ENCODE measurements at regions not wholly inside any gene's neighbourhood (a gene's known extent, or its start where the extent isn't known, plus 50 kb on each side); places are given as distances from the start of the nearest gene placed in this dataset.

DNA sequence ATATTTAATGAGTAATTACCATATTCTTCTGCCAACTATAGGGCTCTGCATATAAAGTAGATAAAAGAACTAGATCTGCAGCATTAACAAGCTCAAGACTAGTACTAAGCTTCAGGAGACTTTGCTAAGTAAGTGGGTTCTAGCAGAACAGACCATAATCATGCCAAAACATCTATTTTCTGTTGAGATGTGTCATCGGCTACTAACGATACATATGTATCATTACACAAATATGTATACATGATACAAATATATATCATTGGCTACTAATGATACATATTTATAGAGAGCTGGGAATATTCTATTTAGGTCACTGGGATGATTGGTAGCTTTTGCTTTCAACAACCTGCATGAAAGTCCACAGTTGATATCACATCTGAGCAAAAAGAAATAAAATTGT is 185.8 kb upstream of the DCBLD2 start:
- ChIA-PET POLR2A (no interaction called here), RAD21 (ENCODE audit: unreplicated experiment) (no interaction called here), SMC1A (ENCODE audit: uncharacterized antibody, unreplicated experiment) (no interaction called here), CTCF (no interaction called here)
- Histone ChIP-seq H3K4me2 (ENCODE audit: control insufficient read depth, insufficient read depth) (no peak overlapping the region), H3K27ac (ENCODE audit: control insufficient read depth, insufficient read depth) (no peak overlapping the region), H3K9ac (ENCODE audit: control insufficient read depth, insufficient read depth, low read length) (no peak overlapping the region), H3K4me3 (no peak overlapping the region), H3K79me2 (ENCODE audit: control insufficient read depth, insufficient read depth, low read length) (no peaks in the 10 kb centered on the region), H3K4me1 (ENCODE audit: control insufficient read depth, insufficient read depth, low read length) (no peaks in the 10 kb centered on the region), H4K20me1 (ENCODE audit: control insufficient read depth, insufficient read depth) (no peaks in the 10 kb centered on the region), H2AFZ (ENCODE audit: control insufficient read depth, low read depth, low read length) (no peak overlapping the region), H3K9me3 (replicated peaks; ENCODE audit: control insufficient read depth, insufficient read depth, low read length) (no peaks in the 10 kb centered on the region), H3K36me3 (ENCODE audit: control insufficient read depth in 2 of 2, insufficient read depth in 2 of 2, low read length in 1 of 2) (no peaks in the 10 kb centered on the region), H3K27me3 (replicated peaks in 1 of 2; ENCODE audit: control insufficient read depth in 2 of 2, insufficient read depth in 2 of 2, low read length in 1 of 2) (no peaks in the 10 kb centered on the region)
- no TSS peak for BruUV-seq (replicated peaks)
- no peak for DNase-seq (ENCODE audit: low read depth, low spot score)
- in situ Hi-C loops (cut with MboI) (no loop called here), intact Hi-C loops (cut with micrococcal nuclease; ENCODE audit: unreplicated experiment) (no loop called here)
- ATAC-seq: no peak
- WGBS (ENCODE audit: insufficient coverage, insufficient replicate concordance, low lambda C conversion rate, missing lambda C conversion rate): 96% methylated on average over 2 of the region's 2 CpGs
- FAIRE-seq: no peak
- TF ChIP-seq, protein P1, sequence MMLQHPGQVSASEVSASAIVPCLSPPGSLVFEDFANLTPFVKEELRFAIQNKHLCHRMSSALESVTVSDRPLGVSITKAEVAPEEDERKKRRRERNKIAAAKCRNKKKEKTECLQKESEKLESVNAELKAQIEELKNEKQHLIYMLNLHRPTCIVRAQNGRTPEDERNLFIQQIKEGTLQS (IDR thresholded peaks at IDR 0.05; ENCODE audit: borderline replicate concordance, extremely low read depth, low read depth, low read length): no peak
- TF ChIP-seq, protein P2, sequence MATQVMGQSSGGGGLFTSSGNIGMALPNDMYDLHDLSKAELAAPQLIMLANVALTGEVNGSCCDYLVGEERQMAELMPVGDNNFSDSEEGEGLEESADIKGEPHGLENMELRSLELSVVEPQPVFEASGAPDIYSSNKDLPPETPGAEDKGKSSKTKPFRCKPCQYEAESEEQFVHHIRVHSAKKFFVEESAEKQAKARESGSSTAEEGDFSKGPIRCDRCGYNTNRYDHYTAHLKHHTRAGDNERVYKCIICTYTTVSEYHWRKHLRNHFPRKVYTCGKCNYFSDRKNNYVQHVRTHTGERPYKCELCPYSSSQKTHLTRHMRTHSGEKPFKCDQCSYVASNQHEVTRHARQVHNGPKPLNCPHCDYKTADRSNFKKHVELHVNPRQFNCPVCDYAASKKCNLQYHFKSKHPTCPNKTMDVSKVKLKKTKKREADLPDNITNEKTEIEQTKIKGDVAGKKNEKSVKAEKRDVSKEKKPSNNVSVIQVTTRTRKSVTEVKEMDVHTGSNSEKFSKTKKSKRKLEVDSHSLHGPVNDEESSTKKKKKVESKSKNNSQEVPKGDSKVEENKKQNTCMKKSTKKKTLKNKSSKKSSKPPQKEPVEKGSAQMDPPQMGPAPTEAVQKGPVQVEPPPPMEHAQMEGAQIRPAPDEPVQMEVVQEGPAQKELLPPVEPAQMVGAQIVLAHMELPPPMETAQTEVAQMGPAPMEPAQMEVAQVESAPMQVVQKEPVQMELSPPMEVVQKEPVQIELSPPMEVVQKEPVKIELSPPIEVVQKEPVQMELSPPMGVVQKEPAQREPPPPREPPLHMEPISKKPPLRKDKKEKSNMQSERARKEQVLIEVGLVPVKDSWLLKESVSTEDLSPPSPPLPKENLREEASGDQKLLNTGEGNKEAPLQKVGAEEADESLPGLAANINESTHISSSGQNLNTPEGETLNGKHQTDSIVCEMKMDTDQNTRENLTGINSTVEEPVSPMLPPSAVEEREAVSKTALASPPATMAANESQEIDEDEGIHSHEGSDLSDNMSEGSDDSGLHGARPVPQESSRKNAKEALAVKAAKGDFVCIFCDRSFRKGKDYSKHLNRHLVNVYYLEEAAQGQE (IDR thresholded peaks at IDR 0.05; ENCODE audit: low read depth, low read length): no peak
- TF ChIP-seq JUNB (IDR thresholded peaks at IDR 0.05): no peak
- TF ChIP-seq MEF2B (IDR thresholded peaks at IDR 0.05; ENCODE audit: partially characterized antibody, poor library complexity, severe bottlenecking): no peak
- TF ChIP-seq, protein P3, sequence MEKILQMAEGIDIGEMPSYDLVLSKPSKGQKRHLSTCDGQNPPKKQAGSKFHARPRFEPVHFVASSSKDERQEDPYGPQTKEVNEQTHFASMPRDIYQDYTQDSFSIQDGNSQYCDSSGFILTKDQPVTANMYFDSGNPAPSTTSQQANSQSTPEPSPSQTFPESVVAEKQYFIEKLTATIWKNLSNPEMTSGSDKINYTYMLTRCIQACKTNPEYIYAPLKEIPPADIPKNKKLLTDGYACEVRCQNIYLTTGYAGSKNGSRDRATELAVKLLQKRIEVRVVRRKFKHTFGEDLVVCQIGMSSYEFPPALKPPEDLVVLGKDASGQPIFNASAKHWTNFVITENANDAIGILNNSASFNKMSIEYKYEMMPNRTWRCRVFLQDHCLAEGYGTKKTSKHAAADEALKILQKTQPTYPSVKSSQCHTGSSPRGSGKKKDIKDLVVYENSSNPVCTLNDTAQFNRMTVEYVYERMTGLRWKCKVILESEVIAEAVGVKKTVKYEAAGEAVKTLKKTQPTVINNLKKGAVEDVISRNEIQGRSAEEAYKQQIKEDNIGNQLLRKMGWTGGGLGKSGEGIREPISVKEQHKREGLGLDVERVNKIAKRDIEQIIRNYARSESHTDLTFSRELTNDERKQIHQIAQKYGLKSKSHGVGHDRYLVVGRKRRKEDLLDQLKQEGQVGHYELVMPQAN (conservative IDR thresholded peaks at IDR 0.05): no peak
- TF ChIP-seq MXI1 (IDR thresholded peaks at IDR 0.05; ENCODE audit: low read depth, low read length): no peak
- TF ChIP-seq, protein P4, sequence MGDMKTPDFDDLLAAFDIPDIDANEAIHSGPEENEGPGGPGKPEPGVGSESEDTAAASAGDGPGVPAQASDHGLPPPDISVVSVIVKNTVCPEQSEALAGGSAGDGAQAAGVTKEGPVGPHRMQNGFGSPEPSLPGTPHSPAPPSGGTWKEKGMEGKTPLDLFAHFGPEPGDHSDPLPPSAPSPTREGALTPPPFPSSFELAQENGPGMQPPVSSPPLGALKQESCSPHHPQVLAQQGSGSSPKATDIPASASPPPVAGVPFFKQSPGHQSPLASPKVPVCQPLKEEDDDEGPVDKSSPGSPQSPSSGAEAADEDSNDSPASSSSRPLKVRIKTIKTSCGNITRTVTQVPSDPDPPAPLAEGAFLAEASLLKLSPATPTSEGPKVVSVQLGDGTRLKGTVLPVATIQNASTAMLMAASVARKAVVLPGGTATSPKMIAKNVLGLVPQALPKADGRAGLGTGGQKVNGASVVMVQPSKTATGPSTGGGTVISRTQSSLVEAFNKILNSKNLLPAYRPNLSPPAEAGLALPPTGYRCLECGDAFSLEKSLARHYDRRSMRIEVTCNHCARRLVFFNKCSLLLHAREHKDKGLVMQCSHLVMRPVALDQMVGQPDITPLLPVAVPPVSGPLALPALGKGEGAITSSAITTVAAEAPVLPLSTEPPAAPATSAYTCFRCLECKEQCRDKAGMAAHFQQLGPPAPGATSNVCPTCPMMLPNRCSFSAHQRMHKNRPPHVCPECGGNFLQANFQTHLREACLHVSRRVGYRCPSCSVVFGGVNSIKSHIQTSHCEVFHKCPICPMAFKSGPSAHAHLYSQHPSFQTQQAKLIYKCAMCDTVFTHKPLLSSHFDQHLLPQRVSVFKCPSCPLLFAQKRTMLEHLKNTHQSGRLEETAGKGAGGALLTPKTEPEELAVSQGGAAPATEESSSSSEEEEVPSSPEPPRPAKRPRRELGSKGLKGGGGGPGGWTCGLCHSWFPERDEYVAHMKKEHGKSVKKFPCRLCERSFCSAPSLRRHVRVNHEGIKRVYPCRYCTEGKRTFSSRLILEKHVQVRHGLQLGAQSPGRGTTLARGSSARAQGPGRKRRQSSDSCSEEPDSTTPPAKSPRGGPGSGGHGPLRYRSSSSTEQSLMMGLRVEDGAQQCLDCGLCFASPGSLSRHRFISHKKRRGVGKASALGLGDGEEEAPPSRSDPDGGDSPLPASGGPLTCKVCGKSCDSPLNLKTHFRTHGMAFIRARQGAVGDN (IDR thresholded peaks at IDR 0.05): no peak
- TF ChIP-seq MYC (IDR thresholded peaks at IDR 0.05; ENCODE audit: insufficient read depth, insufficient read length, insufficient replicate concordance, low read length, severe bottlenecking): no peak
- TF ChIP-seq, protein P5, sequence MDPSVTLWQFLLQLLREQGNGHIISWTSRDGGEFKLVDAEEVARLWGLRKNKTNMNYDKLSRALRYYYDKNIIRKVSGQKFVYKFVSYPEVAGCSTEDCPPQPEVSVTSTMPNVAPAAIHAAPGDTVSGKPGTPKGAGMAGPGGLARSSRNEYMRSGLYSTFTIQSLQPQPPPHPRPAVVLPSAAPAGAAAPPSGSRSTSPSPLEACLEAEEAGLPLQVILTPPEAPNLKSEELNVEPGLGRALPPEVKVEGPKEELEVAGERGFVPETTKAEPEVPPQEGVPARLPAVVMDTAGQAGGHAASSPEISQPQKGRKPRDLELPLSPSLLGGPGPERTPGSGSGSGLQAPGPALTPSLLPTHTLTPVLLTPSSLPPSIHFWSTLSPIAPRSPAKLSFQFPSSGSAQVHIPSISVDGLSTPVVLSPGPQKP (IDR thresholded peaks at IDR 0.05; ENCODE audit: low read depth, low read length): no peak
- TF ChIP-seq, protein P6, sequence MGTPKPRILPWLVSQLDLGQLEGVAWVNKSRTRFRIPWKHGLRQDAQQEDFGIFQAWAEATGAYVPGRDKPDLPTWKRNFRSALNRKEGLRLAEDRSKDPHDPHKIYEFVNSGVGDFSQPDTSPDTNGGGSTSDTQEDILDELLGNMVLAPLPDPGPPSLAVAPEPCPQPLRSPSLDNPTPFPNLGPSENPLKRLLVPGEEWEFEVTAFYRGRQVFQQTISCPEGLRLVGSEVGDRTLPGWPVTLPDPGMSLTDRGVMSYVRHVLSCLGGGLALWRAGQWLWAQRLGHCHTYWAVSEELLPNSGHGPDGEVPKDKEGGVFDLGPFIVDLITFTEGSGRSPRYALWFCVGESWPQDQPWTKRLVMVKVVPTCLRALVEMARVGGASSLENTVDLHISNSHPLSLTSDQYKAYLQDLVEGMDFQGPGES (IDR thresholded peaks at IDR 0.05): no peak
